SU-DHL-6 (cell line): ENCODE measurements at regions not wholly inside any gene's neighbourhood (a gene's known extent, or its start where the extent isn't known, plus 50 kb on each side); places are given as distances from the start of the nearest gene placed in this dataset.

Source experiments
- CTCF ChIP-seq: fragments of 200-600 bp; sonication (generic); IDR thresholded peaks from one replicate; pipeline ENCODE4 v1.5.1; 2017; ENCODE audit warnings: antibody characterized with exemption, mild to moderate bottlenecking, low read length, moderate library complexity; ENCODE audit not compliant: insufficient read depth, poor library complexity, severe bottlenecking
- EZH2phosphoT487 ChIP-seq: fragments of 200-600 bp; sonication (generic), shearing (Covaris generic); conservative IDR thresholded peaks from 2 replicates; pipeline ENCODE4 v1.6.1; 2018; ENCODE audit warnings: mild to moderate bottlenecking, antibody characterized with exemption, low read length, moderate library complexity, mixed read lengths

DNA sequence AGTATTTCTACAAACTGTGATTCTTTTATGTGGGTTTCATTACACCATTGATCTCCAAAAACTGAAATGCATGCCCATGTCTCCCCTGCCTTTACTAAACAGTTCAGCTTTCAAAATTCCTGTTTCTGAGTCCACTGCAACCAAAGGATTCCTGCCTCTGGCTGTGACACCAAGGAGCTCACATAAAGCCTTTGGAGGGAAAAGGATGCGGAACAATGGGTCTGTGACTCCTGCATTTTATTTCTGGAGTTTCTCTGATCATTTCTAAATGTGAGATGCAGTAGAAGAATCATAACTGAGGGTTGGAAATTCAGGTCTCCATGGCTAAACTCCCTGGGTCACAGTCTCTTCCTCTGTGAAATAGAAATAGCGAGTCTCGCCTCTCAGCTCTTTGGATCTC, 149.5 kb downstream of the MEX3B start:
- no peak for TF ChIP-seq CTCF
- no peak for TF ChIP-seq EZH2phosphoT487
